Adrenal gland (tissue), 5 donors: ENCODE measurements at regions not wholly inside any gene's neighbourhood (a gene's known extent, or its start where the extent isn't known, plus 50 kb on each side); places are given as distances from the start of the nearest gene placed in this dataset.

ENCODE experiments used
- POLR2A ChIP-seq, 2 donors: fragments of 450-650 bp; IDR thresholded peaks; one replicate each; pipeline ENCODE4 v1.6.1; 2017; ENCODE audit warnings: antibody characterized with exemption in 2 of 2, mild to moderate bottlenecking in 2 of 2, moderate library complexity in 1 of 2
- TF ChIP-seq, protein P1 (sequence below), 6 experiments: fragments of 450-650 bp in 4 of 6; fragments of 200-600 bp in 2 of 6; sonication (generic) in 1 of 6; IDR thresholded peaks; 1 replicate in 5 of 6; 2 replicates in 1 of 6; pipeline versions ENCODE4 v1.5.1 to v1.8.0; 2016 to 2021; ENCODE audit warnings: antibody characterized with exemption in 6 of 6, mild to moderate bottlenecking in 2 of 6, moderate library complexity in 1 of 6
- donor health status: DM: no; HTN: no; CAD: no.

DNA sequence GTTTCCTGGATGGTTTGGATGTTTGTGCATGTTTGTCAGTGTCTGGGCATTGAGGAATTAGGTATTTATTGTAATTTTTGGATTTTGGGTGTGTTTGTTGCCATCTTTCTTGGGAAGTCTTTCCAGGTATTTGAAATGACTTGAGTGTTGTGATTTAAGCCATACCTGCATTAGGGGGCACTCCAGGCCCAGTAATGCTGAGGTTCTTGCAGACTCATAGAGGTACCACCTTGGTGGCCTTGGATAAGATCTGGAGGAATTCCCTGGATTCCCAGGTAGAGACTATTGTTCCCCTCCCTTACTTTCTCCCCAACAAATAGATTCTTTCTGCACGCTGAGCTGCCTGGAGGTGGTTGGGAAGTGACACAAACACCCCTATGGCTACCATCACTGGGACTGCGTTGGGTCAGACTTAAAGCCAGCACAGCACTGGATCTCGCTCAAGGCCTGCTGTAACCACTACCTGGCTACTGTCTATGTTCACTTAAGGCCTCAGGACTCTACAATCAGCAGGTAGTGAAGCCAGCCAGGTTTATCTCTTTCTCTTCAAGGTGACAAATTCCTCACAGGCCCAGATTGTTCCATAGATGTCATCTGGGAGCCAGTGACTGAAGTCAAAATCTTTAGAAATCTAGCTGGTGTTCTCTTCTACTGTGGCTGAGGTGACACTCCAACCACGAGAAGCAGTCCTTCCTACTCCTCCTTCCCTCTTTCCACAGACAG is 643.6 kb downstream of the PDHA2 start:
- TF ChIP-seq POLR2A (IDR thresholded peaks at IDR 0.05), result no peak
- TF ChIP-seq, protein P1, sequence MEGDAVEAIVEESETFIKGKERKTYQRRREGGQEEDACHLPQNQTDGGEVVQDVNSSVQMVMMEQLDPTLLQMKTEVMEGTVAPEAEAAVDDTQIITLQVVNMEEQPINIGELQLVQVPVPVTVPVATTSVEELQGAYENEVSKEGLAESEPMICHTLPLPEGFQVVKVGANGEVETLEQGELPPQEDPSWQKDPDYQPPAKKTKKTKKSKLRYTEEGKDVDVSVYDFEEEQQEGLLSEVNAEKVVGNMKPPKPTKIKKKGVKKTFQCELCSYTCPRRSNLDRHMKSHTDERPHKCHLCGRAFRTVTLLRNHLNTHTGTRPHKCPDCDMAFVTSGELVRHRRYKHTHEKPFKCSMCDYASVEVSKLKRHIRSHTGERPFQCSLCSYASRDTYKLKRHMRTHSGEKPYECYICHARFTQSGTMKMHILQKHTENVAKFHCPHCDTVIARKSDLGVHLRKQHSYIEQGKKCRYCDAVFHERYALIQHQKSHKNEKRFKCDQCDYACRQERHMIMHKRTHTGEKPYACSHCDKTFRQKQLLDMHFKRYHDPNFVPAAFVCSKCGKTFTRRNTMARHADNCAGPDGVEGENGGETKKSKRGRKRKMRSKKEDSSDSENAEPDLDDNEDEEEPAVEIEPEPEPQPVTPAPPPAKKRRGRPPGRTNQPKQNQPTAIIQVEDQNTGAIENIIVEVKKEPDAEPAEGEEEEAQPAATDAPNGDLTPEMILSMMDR (IDR thresholded peaks at IDR 0.05), result no peak
